ENCODE measurements at regions not wholly inside any gene's neighbourhood (a gene's known extent, or its start where the extent isn't known, plus 50 kb on each side); places are given as distances from the start of the nearest gene placed in this dataset.

- TF ChIP-seq CTCF (IDR thresholded peaks at IDR 0.05) = no peak
- TF ChIP-seq POLR2A (IDR thresholded peaks at IDR 0.05) = no peak
Observed at GRCh38 chr2:76692908-76693307, 829.3 kb downstream of the LRRTM4 start.
